GM21381 (cell line): ENCODE measurements at regions not wholly inside any gene's neighbourhood (a gene's known extent, or its start where the extent isn't known, plus 50 kb on each side); places are given as distances from the start of the nearest gene placed in this dataset.
"Not testable (repeated sequence)": the region's sequence is repeated elsewhere in the genome, so short reads cannot be mapped to it uniquely, and the experiment has no call there.

ENCODE experiments used
- ATAC-seq: cut with Tn5 transposase; IDR thresholded peaks from one replicate; pipeline ENCODE4 v1.9.1; 2021; ENCODE audit warnings: mild to moderate bottlenecking, moderate library complexity; ENCODE audit not compliant: unreplicated experiment

GRCh38 chr11:80745416-80745815, 1304.6 kb upstream of the TENM4 start:
- ATAC-seq, result no peak

DNA sequence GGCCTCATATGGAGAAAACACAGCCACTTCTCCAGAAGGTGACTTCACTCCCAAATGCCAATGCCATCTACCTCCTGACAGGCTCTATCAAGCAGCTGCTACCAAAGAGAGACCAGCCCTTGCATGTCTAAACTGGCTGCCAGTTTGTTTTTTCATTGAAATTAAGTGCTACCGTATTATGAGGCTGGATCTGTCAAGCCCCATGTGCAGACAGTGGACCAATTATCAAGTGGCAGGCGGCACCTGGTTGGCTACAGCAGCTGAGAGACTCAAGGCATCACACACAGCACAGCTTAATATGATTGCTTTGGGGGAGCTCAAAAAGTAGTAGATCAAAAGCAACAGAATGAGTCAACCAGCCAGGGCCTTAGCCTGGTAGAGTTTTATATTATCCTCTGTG, 1293.0 kb upstream of the TENM4 start:
- no peak for ATAC-seq

DNA sequence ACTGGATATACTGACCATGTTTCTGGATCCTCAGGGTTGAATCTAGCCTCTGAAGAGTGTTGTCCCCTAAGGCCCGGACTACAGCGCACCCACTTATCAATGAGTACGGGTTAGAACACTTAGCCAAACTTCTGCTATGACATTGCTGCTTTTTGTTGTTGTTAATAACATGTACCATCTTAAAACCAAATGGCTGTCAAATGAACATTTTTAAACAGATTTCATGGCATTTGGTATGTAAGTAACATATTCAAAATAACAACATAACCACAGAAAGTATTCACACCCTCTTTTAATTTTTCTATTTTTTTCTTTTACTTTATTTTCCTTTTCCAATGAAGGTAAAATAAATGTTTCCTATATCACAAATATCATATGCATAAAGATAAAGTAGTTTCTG, 1292.5 kb upstream of the TENM4 start:
- no peak for ATAC-seq

DNA sequence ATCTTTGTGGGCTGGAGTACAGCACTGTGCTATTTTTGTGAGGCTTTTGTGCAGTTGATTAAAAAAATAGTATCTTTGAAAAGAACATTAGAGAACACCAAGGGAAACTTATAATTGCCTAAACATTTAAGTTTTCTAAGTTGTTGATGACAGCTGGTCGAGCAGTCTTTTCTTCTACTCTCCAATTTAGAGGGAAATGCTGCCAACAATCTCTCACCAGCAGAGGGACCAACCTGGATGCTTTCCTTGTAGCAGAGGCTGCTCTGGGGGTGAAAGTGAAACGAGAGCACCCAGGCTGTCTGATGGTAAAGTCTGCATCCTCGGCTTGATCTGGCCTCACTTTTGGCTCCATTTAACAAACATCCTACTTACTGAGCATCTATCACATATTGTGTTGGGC, 1286.5 kb upstream of the TENM4 start:
- ATAC-seq, result peak; percentile 82

- ATAC-seq, result no peak
Observed at GRCh38 chr11:80726236-80726635, 1285.4 kb upstream of the TENM4 start.

DNA sequence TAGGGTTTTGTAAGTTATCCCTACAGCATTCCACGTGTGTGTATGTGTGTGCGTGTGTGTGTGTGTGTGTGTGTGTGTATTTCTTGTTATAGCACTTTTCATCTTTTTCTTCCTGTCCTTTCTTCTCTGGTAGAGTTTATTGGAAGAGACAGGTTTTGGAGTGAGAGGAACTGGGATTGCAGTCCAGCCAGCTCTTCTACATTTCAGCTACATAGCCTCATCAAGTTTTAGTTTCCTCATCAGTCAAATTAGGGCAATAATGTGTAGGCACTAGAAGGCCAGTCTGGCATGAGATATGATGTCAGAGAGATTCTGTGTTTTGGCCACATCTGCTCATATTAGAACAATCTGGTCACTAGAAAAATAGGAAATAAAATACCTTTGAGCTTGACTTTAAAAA, 1283.5 kb upstream of the TENM4 start:
- no peak for ATAC-seq

DNA sequence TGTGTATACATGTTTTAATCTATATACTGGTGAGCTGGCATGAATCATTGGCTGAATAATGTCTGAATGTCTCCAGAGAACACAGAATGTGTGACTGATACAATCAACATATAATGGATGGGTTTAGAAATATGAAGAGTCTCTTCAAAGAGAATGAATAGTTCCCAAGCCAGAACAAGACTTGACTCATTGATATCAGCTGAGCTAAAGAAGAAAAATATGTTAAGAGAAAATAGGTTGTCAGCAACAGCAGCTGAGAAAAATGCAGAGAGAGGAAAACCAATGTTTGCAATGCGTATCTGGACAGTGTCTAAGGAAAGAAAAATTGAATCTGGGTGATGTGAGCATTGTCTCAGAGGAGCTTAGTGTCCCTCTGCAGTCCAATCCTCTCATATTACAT, 1281.8 kb upstream of the TENM4 start:
- ATAC-seq, result no peak

DNA sequence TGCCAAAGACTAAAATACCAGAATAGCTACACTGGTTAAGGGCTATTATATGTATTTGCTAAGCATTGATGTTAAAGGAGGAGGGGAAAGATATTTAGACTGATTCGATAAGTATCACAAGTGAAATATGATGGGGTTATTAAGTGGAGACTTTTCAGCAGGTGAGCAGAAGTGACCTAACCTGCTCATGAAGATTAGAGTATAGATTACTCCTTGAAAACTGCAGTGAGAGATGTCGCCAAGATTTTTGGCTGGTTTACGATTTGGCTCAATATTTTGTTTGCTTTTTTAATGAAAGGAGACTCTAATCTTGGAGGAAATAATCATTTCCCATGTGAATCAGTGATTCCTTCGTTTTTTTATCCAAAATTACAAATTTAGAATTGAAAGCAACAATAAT, 1279.5 kb upstream of the TENM4 start:
- ATAC-seq, result no peak

DNA sequence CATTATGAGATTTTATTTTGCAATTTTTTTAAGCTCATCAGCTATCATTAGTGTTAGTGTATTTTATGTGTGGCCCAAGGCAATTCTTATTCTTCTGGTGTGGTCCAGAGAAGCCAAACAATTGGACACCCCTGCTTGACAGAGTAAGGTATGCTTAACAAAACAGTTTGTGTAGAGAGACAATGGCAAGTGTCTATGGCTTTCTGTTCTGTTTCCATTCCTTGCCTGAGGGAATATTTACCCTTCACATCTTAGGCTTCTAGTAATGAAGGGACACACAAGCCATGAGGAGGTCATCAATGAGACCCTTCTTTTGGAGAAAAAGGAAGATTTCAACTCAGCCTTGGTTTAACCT, 1278.4 kb upstream of the TENM4 start:
- ATAC-seq, result no peak

DNA sequence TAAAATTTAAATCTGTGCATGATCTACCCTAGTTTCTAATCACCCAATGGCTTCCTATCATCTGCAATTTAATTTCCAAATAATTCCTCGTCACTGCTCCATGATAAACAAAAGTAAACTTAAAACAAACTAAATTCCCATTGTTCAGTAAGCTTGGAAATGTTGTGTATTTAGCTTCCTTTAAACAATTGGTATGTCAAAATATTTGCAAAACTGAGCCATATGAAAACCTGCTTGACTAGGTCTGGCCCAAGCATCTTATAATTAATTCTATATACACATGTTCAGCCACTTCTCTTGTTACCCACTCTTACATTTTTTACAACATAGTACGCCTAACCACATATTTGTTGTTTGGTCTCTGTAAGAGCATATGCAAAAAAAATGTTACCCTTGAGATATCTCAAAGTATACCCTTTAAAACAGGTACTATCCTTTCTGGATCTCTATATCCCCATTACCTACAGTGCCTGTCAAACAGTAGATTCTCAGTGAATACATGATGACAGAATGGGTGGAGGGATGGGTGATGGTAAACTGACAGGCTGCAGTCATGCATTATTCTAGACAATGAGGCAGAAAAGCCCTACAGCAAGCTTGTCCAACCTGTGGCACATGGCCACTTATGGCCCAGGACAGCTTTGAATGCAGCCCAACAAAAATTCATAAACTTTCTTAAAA, 1277.9 kb upstream of the TENM4 start:
- no peak for ATAC-seq

DNA sequence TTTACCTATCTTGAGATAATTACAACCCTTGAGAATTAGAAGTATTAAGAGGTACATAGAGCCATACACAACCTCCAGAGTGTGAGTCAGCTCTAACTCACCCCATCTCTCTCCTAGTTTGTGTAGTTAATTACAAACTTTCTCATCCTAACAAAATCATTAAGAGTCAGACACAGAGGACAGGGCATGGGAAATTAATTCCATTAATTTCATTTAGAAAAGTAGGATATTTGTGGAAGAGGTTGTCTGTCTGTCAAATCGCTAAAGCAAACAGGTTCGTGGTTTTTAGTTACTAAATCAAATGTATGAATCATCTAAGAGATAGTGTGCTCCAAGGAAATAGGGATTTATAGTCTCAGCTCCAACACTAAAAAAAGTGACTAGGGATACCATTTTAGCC, 1261.4 kb upstream of the TENM4 start:
- ATAC-seq, result no peak

- ATAC-seq, result no peak
Observed at GRCh38 chr11:80700386-80700785, 1259.6 kb upstream of the TENM4 start.

GRCh38 chr11:80699406-80700177, 1258.8 kb upstream of the TENM4 start:
- not testable (repeated sequence) for ATAC-seq

DNA sequence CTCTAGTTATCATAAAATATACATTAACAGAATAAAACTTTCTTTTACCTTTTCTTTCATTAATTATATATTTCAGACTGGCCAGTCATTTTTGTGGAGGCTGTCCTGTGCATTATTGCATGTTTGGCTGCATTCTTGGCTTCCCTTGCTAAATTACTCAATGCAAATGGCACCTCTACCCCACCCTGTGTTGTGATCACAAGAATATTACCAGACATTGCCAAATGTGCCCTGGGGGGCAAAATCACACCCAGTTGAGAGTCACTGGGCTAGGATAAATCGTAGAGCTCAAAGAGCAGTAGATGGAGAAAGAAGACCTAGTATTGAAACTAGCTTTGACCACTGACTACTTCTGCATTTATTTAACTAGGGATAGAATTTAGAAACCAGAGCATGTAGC, 1257.8 kb upstream of the TENM4 start:
- no peak for ATAC-seq

DNA sequence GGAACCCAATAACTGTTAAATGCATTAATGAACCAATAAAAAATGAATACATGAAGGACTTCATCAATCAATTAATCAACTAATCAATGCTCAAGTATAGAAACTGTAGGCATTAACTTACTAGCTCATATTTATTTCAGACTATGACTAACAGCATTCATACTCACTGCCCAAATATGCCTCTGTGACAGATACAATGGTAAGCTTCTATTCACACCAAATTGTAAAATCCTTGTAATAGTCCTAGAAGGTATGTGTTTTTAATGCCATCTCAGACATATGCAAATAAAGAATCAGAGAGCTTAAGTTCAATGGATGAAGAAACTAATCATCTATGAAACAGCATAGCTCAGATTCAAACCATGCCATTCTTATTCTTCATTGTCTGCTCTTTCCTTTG, 1253.6 kb upstream of the TENM4 start:
- ATAC-seq, result no peak

- no peak for ATAC-seq
Observed at GRCh38 chr11:80687941-80688340, 1247.1 kb upstream of the TENM4 start.

DNA sequence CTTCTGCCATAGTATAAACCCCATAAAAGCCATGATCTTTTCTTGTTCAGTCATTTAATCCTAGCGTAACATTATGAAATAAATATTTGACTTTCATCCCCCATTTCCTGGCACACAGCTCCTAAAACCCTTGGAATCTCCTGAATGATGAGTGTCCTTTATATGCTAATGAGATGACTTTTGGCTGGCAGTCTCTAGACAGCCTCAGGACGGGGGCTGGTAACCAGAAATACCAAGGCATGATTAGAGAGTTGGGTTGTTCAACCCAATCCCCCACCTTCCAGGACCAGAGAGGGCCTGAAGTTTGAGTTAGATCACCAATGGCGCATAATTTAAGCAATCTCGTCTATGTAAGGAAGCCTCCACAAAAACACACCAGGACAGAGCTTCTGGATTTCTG, 1246.1 kb upstream of the TENM4 start:
- no peak for ATAC-seq

DNA sequence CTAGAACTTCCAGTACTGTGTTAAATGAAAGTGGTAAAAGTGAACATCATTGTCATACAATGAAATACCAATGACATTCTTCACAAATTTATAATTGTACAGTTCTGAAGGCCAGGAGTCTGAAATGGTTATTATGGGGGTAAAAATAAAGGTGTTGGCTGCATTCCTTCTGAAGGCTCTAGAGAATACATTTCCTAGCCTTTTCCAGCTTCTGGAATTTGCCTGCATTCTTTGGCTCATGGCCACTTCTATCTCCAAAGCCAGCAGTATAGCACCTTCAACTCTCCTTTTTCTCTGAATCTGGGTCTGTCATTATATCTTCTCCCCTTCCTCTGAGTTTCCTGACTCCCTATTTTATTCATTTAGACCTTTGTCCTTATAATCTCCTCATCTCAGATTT, 1232.7 kb upstream of the TENM4 start:
- ATAC-seq, result no peak

- no peak for ATAC-seq
Observed at GRCh38 chr11:80669620-80670019, 1228.8 kb upstream of the TENM4 start.

DNA sequence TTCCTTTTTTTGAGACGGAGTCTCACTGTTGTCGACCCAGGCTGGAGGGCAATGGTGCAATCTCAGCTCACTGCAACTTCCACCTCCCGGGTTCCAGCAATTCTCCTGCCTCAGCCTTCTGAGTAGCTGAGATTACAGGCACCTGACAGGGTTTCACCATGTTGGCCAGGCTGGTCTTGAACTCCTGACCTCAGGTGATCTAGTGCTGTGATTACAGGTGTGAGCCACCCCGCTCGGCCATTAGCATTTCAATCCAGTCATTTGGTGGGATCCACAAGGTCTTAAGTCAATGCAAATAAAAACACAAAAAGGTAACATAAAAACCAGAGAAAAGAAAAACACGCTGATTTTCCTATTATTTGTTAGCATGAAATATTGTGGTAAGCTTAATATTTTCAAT, 1227.2 kb upstream of the TENM4 start:
- ATAC-seq, result no peak

DNA sequence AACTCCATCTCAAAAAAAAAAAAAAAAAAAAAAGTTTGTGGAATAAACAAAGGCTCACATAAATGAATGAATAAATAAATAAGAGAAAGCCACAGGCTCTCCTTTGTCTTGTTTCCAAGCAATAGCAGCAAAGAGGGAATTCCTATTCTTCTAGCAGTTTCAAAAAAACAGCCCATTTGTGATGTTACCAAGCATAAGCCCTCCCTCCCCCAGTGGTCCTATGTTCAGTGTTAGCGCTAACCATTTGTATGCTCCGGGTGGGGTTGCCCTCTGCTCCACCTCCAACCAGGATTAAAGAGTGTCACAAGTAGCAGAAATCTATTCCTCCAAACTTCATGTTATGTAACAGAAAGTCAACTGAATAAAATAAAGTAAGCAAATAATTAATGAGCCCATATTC, 1215.0 kb upstream of the TENM4 start:
- ATAC-seq, result no peak

GRCh38 chr11:80650966-80651365, 1210.1 kb upstream of the TENM4 start:
- no peak for ATAC-seq

GRCh38 chr11:80649186-80649585, 1208.4 kb upstream of the TENM4 start:
- ATAC-seq, result no peak
